Esophagus muscularis mucosa (tissue), 4 donors: ENCODE measurements at regions not wholly inside any gene's neighbourhood (a gene's known extent, or its start where the extent isn't known, plus 50 kb on each side); places are given as distances from the start of the nearest gene placed in this dataset.

Experiments used
- EP300 ChIP-seq: sonication (generic); formaldehyde crosslinking; IDR thresholded peaks from one replicate; pipeline ENCODE4 v1.6.1; 2017; ENCODE audit warnings: antibody characterized with exemption
- POLR2A ChIP-seq: fragments of 450-650 bp; IDR thresholded peaks from one replicate; pipeline ENCODE4 v1.6.1; 2017; ENCODE audit warnings: antibody characterized with exemption, moderate library complexity, mild to moderate bottlenecking, low read depth
- TF ChIP-seq, protein P1 (sequence below), 3 experiments: fragments of 200-600 bp in 2 of 3; fragments of 450-650 bp in 1 of 3; sonication (generic) in 2 of 3; IDR thresholded peaks; one replicate each; pipeline ENCODE4 v1.5.1; 2017 to 2019; ENCODE audit warnings: antibody characterized with exemption in 3 of 3, mild to moderate bottlenecking in 2 of 3, moderate library complexity in 1 of 3

DNA sequence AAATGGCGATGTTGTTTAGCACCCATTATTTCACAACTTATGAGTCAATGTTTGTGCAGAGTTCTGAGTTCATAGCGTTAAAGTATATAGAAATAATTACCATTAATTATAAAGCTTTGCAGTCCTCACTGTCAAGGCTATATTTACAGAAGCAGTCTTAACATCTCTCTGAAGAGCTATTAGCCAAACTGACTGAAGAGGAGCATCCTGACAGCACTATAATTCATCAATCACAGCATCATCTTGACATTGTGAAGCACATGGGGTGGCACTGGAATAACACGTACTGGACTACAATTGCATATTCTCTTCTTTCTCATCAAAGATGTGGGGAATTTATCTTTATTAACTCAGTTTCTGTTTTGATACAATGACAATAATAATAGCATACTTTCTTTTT, 260.6 kb upstream of the MME start:
- TF ChIP-seq EP300 = no peak
- TF ChIP-seq, protein P1, sequence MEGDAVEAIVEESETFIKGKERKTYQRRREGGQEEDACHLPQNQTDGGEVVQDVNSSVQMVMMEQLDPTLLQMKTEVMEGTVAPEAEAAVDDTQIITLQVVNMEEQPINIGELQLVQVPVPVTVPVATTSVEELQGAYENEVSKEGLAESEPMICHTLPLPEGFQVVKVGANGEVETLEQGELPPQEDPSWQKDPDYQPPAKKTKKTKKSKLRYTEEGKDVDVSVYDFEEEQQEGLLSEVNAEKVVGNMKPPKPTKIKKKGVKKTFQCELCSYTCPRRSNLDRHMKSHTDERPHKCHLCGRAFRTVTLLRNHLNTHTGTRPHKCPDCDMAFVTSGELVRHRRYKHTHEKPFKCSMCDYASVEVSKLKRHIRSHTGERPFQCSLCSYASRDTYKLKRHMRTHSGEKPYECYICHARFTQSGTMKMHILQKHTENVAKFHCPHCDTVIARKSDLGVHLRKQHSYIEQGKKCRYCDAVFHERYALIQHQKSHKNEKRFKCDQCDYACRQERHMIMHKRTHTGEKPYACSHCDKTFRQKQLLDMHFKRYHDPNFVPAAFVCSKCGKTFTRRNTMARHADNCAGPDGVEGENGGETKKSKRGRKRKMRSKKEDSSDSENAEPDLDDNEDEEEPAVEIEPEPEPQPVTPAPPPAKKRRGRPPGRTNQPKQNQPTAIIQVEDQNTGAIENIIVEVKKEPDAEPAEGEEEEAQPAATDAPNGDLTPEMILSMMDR (IDR thresholded peaks at IDR 0.05) = no peak
- TF ChIP-seq POLR2A = no peak
